ENCODE measurements at regions not wholly inside any gene's neighbourhood (a gene's known extent, or its start where the extent isn't known, plus 50 kb on each side); places are given as distances from the start of the nearest gene placed in this dataset.
A peak's percentile ranks its signal among the peaks of the same experiment; 100 is the strongest.

DNA sequence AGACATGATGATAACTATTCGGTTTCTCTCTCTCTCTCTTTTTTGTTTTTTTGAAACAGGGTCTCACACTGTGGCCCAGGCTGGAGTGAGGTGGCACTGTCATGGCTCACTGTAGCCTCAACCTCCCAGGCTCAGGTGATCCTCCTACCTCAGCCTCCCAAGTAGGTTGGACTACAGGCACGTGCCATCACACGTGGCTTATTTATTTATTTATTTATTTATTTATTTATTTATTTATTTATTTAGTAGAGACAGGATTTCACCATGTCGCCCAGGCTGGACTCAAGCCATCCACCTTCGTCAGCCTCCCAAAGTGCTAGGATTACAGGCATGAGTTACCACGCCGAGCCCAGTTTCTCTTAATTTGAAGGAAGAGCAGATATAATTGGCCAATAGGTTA is 427.9 kb upstream of the JAG1 start:
- ChIA-PET CTCF (no interaction called here), POLR2A (no interaction called here)
- Histone ChIP-seq H3K4me1 (ENCODE audit: control extremely low read depth in 1 of 4, control insufficient read depth in 4 of 4, insufficient read depth in 4 of 4, low read length in 3 of 4) (peaks cover 0 to 12% (median 2%) of the 10 kb centered on the region in 4 experiments), H3K27ac (ENCODE audit: insufficient read depth in 1 of 2, low read depth in 1 of 2, low read length in 2 of 2, poor library complexity in 1 of 2, severe bottlenecking in 2 of 2) (no peak overlapping the region), H3K9me3 (ENCODE audit: control extremely low read depth in 1 of 5, control insufficient read depth in 4 of 5, insufficient read depth in 2 of 5, low read depth in 1 of 5, low read length in 4 of 5) (no peaks in the 10 kb centered on the region), H3K27me3 (replicated peaks in 2 of 5; ENCODE audit: control insufficient read depth in 4 of 5, insufficient read depth in 5 of 5, low read length in 4 of 5) (no peaks in the 10 kb centered on the region), H3K4me3 (ENCODE audit: control insufficient read depth in 1 of 7, extremely low read depth in 1 of 7, insufficient read depth in 4 of 7, low read depth in 2 of 7, low read length in 6 of 7) (no peak overlapping the region), H3K36me3 (ENCODE audit: control insufficient read depth in 4 of 4, insufficient read depth in 4 of 4, low read length in 3 of 4) (no peaks in the 10 kb centered on the region)
- DNase-seq: no peak
- WGBS (ENCODE audit: insufficient coverage): 98% methylated on average over 4 of the region's 7 CpGs

DNA sequence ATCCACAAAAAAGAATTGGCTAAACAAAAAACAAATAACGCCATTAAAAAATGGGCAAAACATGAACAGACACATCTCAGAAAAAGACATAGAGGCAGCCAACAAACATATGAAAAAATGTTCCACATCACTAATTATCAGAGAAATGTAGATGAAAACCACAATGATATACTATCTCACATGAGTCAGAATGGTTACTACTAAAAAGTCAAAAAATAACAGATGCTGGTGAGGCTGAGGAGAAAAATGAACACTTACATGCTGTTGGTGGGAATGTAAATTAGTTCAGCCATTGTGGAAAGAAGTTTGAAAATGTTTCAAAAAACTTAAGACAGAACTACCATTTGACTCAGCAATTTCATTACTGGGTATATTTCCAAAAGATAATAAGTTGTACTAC is 430.1 kb upstream of the JAG1 start:
- no peaks in the 10 kb centered on the region for H3K36me3 ChIP-seq (ENCODE audit: control insufficient read depth in 4 of 4, insufficient read depth in 4 of 4, low read length in 3 of 4)
- POLR2A ChIA-PET: no interaction called here
- DNase-seq: no peak
- WGBS (ENCODE audit: insufficient coverage): no CpG with 5 or more reads among the region's 1 CpG
- no peaks in the 10 kb centered on the region for H3K9me3 ChIP-seq (ENCODE audit: control extremely low read depth in 1 of 5, control insufficient read depth in 4 of 5, insufficient read depth in 2 of 5, low read depth in 1 of 5, low read length in 4 of 5)
- CTCF ChIA-PET: interaction anchor here (1.3 kb wide), 1 partner anchor 35 kb away, joined by 3 read pairs; no protein-coding TSS in a partner anchor
- no peak overlapping the region for H3K4me3 ChIP-seq (ENCODE audit: control insufficient read depth in 1 of 7, extremely low read depth in 1 of 7, insufficient read depth in 4 of 7, low read depth in 2 of 7, low read length in 6 of 7)
- no peak overlapping the region for H3K27ac ChIP-seq (ENCODE audit: insufficient read depth in 1 of 2, low read depth in 1 of 2, low read length in 2 of 2, poor library complexity in 1 of 2, severe bottlenecking in 2 of 2)
- peaks cover 0 to 12% (median 2%) of the 10 kb centered on the region in 4 experiments for H3K4me1 ChIP-seq (ENCODE audit: control extremely low read depth in 1 of 4, control insufficient read depth in 4 of 4, insufficient read depth in 4 of 4, low read length in 3 of 4)
- H3K27me3 ChIP-seq (replicated peaks in 2 of 5; ENCODE audit: control insufficient read depth in 4 of 5, insufficient read depth in 5 of 5, low read length in 4 of 5): no peaks in the 10 kb centered on the region

DNA sequence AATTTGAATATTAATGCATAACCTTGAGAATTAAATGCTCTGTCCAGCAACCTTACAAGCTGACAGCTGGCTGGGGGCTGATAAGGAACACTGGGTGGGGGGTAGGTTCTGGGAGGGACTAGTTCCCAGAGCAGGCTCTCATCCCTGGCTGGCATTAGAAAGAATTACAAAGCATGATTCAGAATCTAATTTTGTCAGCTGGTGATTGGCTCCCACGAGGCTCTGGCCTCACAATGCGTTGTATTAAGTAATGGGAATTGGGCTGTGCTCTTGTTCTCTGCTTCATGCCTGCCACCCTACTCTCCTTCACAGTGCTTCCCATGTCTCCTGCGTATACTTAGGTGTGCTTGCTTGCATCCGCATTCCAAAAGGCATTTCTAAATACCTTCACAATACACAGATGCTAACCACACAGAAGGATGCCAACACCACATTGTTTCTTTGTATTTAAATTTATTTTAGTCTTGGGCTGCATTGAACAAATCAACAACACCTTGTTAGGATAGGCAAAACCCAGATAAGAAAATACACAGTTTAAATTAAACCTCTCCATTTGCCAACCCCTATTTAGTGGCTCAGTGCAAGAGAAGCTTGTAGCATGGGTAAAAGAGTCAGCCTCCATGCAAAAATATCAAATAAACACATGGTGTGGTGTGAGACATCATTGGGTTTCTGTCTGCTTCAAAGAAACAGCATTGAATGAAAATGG is 434.5 kb upstream of the JAG1 start:
- ChIA-PET CTCF (no interaction called here), POLR2A (no interaction called here)
- Histone ChIP-seq H3K27me3 (replicated peaks in 2 of 5; ENCODE audit: control insufficient read depth in 4 of 5, insufficient read depth in 5 of 5, low read length in 4 of 5) (no peaks in the 10 kb centered on the region), H3K4me3 (ENCODE audit: control insufficient read depth in 1 of 7, extremely low read depth in 1 of 7, insufficient read depth in 4 of 7, low read depth in 2 of 7, low read length in 6 of 7) (no peak overlapping the region), H3K9me3 (ENCODE audit: control extremely low read depth in 1 of 5, control insufficient read depth in 4 of 5, insufficient read depth in 2 of 5, low read depth in 1 of 5, low read length in 4 of 5) (no peaks in the 10 kb centered on the region), H3K27ac (ENCODE audit: insufficient read depth in 1 of 2, low read depth in 1 of 2, low read length in 2 of 2, poor library complexity in 1 of 2, severe bottlenecking in 2 of 2) (no peak overlapping the region), H3K4me1 (ENCODE audit: control extremely low read depth in 1 of 4, control insufficient read depth in 4 of 4, insufficient read depth in 4 of 4, low read length in 3 of 4) (no peaks in the 10 kb centered on the region), H3K36me3 (ENCODE audit: control insufficient read depth in 4 of 4, insufficient read depth in 4 of 4, low read length in 3 of 4) (no peaks in the 10 kb centered on the region)
- WGBS (ENCODE audit: insufficient coverage): 88% methylated on average over 2 of the region's 4 CpGs
- peak in 1 of 3 donors; percentile 18 for DNase-seq

DNA sequence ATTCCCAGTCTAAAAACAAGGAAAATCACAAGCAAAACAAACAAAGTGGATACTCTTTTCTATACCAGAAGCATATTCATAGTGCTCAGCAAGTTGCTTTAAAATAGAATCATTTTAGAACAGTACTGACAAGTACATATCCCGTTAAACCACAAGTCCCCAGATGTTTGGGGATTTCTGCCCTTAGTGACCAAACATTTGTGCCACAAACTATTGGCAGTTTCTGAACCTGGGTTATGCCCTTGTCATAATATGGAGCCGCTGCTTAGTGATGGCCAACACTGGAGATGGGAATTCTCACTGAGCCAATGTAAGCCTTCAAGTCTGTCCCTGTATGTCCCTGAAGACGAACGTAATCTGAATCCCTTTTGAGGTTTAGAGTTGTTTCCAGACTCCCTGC is 436.7 kb upstream of the JAG1 start:
- no peaks in the 10 kb centered on the region for H3K36me3 ChIP-seq (ENCODE audit: control insufficient read depth in 4 of 4, insufficient read depth in 4 of 4, low read length in 3 of 4)
- ChIA-PET POLR2A (no interaction called here), CTCF (no interaction called here)
- no peak for DNase-seq
- no peak overlapping the region for H3K27ac ChIP-seq (ENCODE audit: insufficient read depth in 1 of 2, low read depth in 1 of 2, low read length in 2 of 2, poor library complexity in 1 of 2, severe bottlenecking in 2 of 2)
- H3K4me3 ChIP-seq (ENCODE audit: control insufficient read depth in 1 of 7, extremely low read depth in 1 of 7, insufficient read depth in 4 of 7, low read depth in 2 of 7, low read length in 6 of 7): no peak overlapping the region
- no peaks in the 10 kb centered on the region for H3K27me3 ChIP-seq (replicated peaks in 2 of 5; ENCODE audit: control insufficient read depth in 4 of 5, insufficient read depth in 5 of 5, low read length in 4 of 5)
- WGBS (ENCODE audit: insufficient coverage): 100% methylated on average over 2 of the region's 4 CpGs
- H3K4me1 ChIP-seq (ENCODE audit: control extremely low read depth in 1 of 4, control insufficient read depth in 4 of 4, insufficient read depth in 4 of 4, low read length in 3 of 4): no peaks in the 10 kb centered on the region
- no peaks in the 10 kb centered on the region for H3K9me3 ChIP-seq (ENCODE audit: control extremely low read depth in 1 of 5, control insufficient read depth in 4 of 5, insufficient read depth in 2 of 5, low read depth in 1 of 5, low read length in 4 of 5)

DNA sequence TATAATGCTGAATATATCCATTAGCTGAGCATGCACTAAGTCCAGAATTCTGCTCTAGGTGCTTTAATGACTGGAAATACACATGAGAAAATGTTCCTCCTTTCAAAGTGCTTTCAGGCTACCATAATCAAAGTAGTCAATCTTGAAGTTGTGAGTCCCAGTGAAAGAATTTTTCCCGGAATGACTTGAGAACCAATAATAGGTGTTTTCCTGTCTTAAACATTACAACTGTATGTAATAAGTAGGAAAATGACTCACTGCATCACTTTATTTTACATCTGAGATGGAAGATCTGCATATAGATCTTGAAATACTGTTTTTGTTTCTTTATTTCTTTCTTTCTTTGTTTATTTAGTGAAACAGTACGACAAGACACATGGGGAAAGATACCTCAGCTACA is 437.4 kb upstream of the JAG1 start:
- H3K4me3 ChIP-seq (ENCODE audit: control insufficient read depth in 1 of 7, extremely low read depth in 1 of 7, insufficient read depth in 4 of 7, low read depth in 2 of 7, low read length in 6 of 7): no peak overlapping the region
- no peak for DNase-seq
- no peaks in the 10 kb centered on the region for H3K27me3 ChIP-seq (replicated peaks in 2 of 5; ENCODE audit: control insufficient read depth in 4 of 5, insufficient read depth in 5 of 5, low read length in 4 of 5)
- no peak overlapping the region for H3K27ac ChIP-seq (ENCODE audit: insufficient read depth in 1 of 2, low read depth in 1 of 2, low read length in 2 of 2, poor library complexity in 1 of 2, severe bottlenecking in 2 of 2)
- no peaks in the 10 kb centered on the region for H3K9me3 ChIP-seq (ENCODE audit: control extremely low read depth in 1 of 5, control insufficient read depth in 4 of 5, insufficient read depth in 2 of 5, low read depth in 1 of 5, low read length in 4 of 5)
- ChIA-PET POLR2A (no interaction called here), CTCF (no interaction called here)
- no peaks in the 10 kb centered on the region for H3K4me1 ChIP-seq (ENCODE audit: control extremely low read depth in 1 of 4, control insufficient read depth in 4 of 4, insufficient read depth in 4 of 4, low read length in 3 of 4)
- no CpG with 5 or more reads among the region's 2 CpGs for WGBS (ENCODE audit: insufficient coverage)
- H3K36me3 ChIP-seq (ENCODE audit: control insufficient read depth in 4 of 4, insufficient read depth in 4 of 4, low read length in 3 of 4): no peaks in the 10 kb centered on the region

DNA sequence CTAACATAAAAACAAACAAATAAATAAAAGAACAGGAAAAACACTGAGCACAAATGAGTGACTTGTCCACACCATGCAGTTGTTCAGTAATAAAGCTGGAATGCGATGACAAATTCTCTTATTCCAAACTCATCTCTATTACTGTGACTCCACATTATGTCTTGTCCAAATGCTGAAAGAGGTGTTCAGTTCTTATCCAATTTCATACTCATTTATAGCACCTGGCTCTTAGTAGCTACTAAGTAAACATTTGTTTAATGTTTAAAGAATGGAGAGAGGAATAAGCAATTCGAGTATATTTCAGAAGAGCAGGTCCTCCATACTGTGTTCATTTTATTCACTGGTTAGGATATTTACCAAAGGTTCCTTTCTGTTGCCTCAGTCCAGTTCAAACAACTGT is 439.0 kb upstream of the JAG1 start:
- POLR2A ChIA-PET: no interaction called here
- Histone ChIP-seq H3K9me3 (ENCODE audit: control extremely low read depth in 1 of 5, control insufficient read depth in 4 of 5, insufficient read depth in 2 of 5, low read depth in 1 of 5, low read length in 4 of 5) (no peaks in the 10 kb centered on the region), H3K36me3 (ENCODE audit: control insufficient read depth in 4 of 4, insufficient read depth in 4 of 4, low read length in 3 of 4) (no peaks in the 10 kb centered on the region), H3K4me1 (ENCODE audit: control extremely low read depth in 1 of 4, control insufficient read depth in 4 of 4, insufficient read depth in 4 of 4, low read length in 3 of 4) (no peaks in the 10 kb centered on the region), H3K27ac (ENCODE audit: insufficient read depth in 1 of 2, low read depth in 1 of 2, low read length in 2 of 2, poor library complexity in 1 of 2, severe bottlenecking in 2 of 2) (no peak overlapping the region), H3K27me3 (replicated peaks in 2 of 5; ENCODE audit: control insufficient read depth in 4 of 5, insufficient read depth in 5 of 5, low read length in 4 of 5) (no peaks in the 10 kb centered on the region), H3K4me3 (ENCODE audit: control insufficient read depth in 1 of 7, extremely low read depth in 1 of 7, insufficient read depth in 4 of 7, low read depth in 2 of 7, low read length in 6 of 7) (no peak overlapping the region)
- CTCF ChIA-PET: no interaction called here
- no peak for DNase-seq
- WGBS (ENCODE audit: insufficient coverage): 100% methylated on average over 2 of the region's 2 CpGs

DNA sequence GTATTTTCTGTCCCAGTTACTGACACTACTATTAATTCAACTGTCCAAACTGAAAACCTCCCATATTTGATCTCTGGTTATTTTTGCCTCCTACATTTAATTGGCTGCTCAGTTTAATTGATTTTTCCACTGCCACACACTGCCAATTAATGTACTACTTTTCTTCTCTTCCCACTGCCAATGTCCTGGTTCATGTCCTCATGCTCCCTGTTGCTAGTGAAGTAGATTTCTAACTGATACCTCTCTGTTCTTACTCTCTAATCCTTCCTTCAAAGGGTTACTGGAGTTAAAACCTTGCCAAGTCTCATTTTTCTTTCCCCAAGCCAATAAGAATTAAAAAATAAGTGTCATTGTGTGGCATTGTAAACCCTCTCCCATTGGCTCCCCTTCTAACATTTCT is 440.6 kb upstream of the JAG1 start:
- no peak for DNase-seq
- H3K4me1 ChIP-seq (ENCODE audit: control extremely low read depth in 1 of 4, control insufficient read depth in 4 of 4, insufficient read depth in 4 of 4, low read length in 3 of 4): no peaks in the 10 kb centered on the region
- CTCF ChIA-PET: no interaction called here
- no peaks in the 10 kb centered on the region for H3K36me3 ChIP-seq (ENCODE audit: control insufficient read depth in 4 of 4, insufficient read depth in 4 of 4, low read length in 3 of 4)
- H3K4me3 ChIP-seq (ENCODE audit: control insufficient read depth in 1 of 7, extremely low read depth in 1 of 7, insufficient read depth in 4 of 7, low read depth in 2 of 7, low read length in 6 of 7): no peak overlapping the region
- POLR2A ChIA-PET: no interaction called here
- H3K9me3 ChIP-seq (ENCODE audit: control extremely low read depth in 1 of 5, control insufficient read depth in 4 of 5, insufficient read depth in 2 of 5, low read depth in 1 of 5, low read length in 4 of 5): no peaks in the 10 kb centered on the region
- H3K27me3 ChIP-seq (replicated peaks in 2 of 5; ENCODE audit: control insufficient read depth in 4 of 5, insufficient read depth in 5 of 5, low read length in 4 of 5): no peaks in the 10 kb centered on the region
- H3K27ac ChIP-seq (ENCODE audit: insufficient read depth in 1 of 2, low read depth in 1 of 2, low read length in 2 of 2, poor library complexity in 1 of 2, severe bottlenecking in 2 of 2): no peak overlapping the region
